HAP-1 (cell line): ENCODE measurements at regions not wholly inside any gene's neighbourhood (a gene's known extent, or its start where the extent isn't known, plus 50 kb on each side); places are given as distances from the start of the nearest gene placed in this dataset.

Experiments used
- DNase-seq, 2 experiments: peaks; one replicate each; pipeline ENCODE4 v3.0.0-alpha.2; 2016 to 2020; ENCODE audit warnings: low spot score in 2 of 2
- H3K27me3 ChIP-seq: fragments of 250-450 bp; sonication (Bioruptor Pico); 2 replicates; pipeline ENCODE4 v1.5.1; 2020; ENCODE audit warnings: low read depth, mild to moderate bottlenecking, moderate library complexity
- H3K36me3 ChIP-seq: fragments of 250-450 bp; sonication (Bioruptor Pico); replicated peaks from 2 replicates; pipeline ENCODE4 v1.5.1; 2020; ENCODE audit warnings: mild to moderate bottlenecking
- H3K4me1 ChIP-seq: fragments of 250-450 bp; sonication (Bioruptor Pico); 2 replicates; pipeline ENCODE4 v1.5.1; 2020; ENCODE audit warnings: mild to moderate bottlenecking
- H3K4me3 ChIP-seq: fragments of 250-450 bp; sonication (Bioruptor Pico); 2 replicates; pipeline ENCODE4 v1.5.1; 2020; ENCODE audit warnings: mild to moderate bottlenecking, moderate library complexity
- H3K9me3 ChIP-seq: fragments of 250-450 bp; sonication (Bioruptor Pico); 2 replicates; pipeline ENCODE4 v1.5.1; 2020; ENCODE audit warnings: mild to moderate bottlenecking, moderate library complexity
- in situ Hi-C: fragments of 300-500 bp; cut with MboI; formaldehyde crosslinking; loops from 3 replicates; pipeline ENCODE4 v1.14.3; 2020; ENCODE audit warnings: low sequenced_read_pairs, inconsistent platforms, mixed read lengths

GRCh38 chrX:43508694-43509093 lies 147.4 kb upstream of the MAOA start:
- in situ Hi-C loops, result no loop called here
- Histone ChIP-seq H3K4me3 (no peak overlapping the region), H3K4me1 (no peaks in the 10 kb centered on the region), H3K9me3 (no peaks in the 10 kb centered on the region), H3K36me3 (no peaks in the 10 kb centered on the region), H3K27me3 (no peaks in the 10 kb centered on the region)
- DNase-seq, result no peak

GRCh38 chrX:43510209-43510608 lies 145.9 kb upstream of the MAOA start:
- H3K4me3 ChIP-seq, result no peak overlapping the region
- H3K27me3 ChIP-seq, result no peaks in the 10 kb centered on the region
- no peak for DNase-seq
- in situ Hi-C loops, result no loop called here
- no peaks in the 10 kb centered on the region for H3K36me3 ChIP-seq
- no peaks in the 10 kb centered on the region for H3K9me3 ChIP-seq
- H3K4me1 ChIP-seq, result no peaks in the 10 kb centered on the region

- no peak overlapping the region for H3K4me3 ChIP-seq
- DNase-seq, result no peak
- H3K27me3 ChIP-seq, result no peaks in the 10 kb centered on the region
- no peaks in the 10 kb centered on the region for H3K9me3 ChIP-seq
- no peaks in the 10 kb centered on the region for H3K4me1 ChIP-seq
- H3K36me3 ChIP-seq, result no peaks in the 10 kb centered on the region
- in situ Hi-C loops, result no loop called here
Measured at GRCh38 chrX:43513085-43513484, 143.0 kb upstream of the MAOA start.

DNA sequence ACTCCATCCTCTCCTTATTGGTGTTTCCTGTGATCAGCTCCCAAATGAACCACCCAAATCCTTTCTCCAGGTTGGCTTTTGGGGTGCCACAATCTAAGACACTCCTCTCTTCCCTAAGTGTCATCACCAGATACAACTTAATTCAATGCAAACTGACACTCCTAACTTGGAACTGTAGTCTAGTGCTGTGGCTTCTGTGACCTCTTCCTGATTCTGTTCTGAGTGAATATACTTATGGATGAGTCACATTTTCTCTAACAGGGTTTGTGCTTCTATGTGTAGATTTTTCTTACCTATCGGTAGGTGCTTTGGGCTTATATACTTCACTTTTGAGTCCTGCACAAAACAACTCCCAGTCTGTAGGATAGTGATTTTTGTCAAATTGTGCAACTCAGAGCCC lies 141.3 kb upstream of the MAOA start:
- no peaks in the 10 kb centered on the region for H3K27me3 ChIP-seq
- in situ Hi-C loops, result no loop called here
- no peaks in the 10 kb centered on the region for H3K9me3 ChIP-seq
- H3K36me3 ChIP-seq, result no peaks in the 10 kb centered on the region
- no peak overlapping the region for H3K4me3 ChIP-seq
- DNase-seq, result no peak
- no peaks in the 10 kb centered on the region for H3K4me1 ChIP-seq

GRCh38 chrX:43522582-43522981 lies 133.5 kb upstream of the MAOA start:
- Histone ChIP-seq H3K4me3 (no peak overlapping the region), H3K4me1 (no peaks in the 10 kb centered on the region), H3K36me3 (no peaks in the 10 kb centered on the region), H3K9me3 (no peaks in the 10 kb centered on the region), H3K27me3 (no peaks in the 10 kb centered on the region)
- DNase-seq, result no peak
- in situ Hi-C loops, result no loop called here

DNA sequence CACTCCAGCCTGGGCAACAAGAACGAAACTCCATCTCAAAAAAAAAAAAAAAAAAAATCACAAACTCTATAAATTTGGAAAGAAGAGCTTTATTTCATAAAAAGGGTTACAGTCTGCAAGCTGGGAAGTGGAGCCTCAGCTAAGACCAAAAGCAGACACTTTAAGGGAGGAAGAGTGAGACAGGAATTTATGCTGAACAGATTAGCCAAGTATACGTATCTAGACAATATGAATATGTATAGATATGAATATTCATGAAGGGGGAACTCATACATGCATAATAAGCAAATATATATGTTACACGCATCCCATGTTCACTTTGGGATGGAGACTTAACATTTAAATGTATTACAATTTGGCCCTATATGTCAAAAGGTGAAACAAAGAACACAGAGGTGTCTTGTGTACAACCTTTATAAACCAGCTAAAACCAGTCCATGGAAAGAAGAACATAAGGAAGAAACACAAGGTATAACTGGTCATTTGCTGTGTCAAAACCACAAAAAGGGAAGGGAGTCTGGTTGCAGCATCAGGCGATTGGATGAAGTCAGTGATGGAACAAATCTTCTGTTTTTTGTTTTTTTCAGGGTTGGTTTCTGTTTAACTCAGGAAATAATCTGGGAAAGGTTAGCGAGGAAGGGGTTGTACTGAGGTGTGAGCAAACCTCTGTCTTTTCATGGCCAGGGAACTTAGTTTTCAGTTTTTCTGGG lies 130.0 kb upstream of the MAOA start:
- DNase-seq, result no peak
- Histone ChIP-seq H3K27me3 (no peaks in the 10 kb centered on the region), H3K36me3 (no peaks in the 10 kb centered on the region), H3K4me1 (no peaks in the 10 kb centered on the region), H3K4me3 (no peak overlapping the region), H3K9me3 (no peaks in the 10 kb centered on the region)
- in situ Hi-C loops, result no loop called here

DNA sequence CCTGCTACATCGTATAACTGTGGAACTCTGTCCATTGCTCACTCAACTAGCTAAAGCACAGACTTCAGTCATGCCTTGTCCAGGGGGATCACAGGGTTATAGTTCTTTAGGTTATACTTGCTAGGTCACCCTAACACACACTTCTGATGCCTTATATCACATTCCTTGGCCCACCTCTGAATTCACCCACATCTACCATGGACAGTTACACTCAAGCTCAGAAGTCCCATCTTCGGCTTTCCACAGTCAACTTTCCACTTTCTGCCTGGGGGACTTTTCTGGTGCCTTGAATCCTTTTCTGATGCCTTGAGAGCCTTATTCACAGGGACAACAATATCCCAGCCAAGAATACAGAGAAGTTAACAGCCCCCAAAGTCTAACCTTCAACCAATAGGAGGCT lies 129.2 kb upstream of the MAOA start:
- no peaks in the 10 kb centered on the region for H3K9me3 ChIP-seq
- no peaks in the 10 kb centered on the region for H3K4me1 ChIP-seq
- no peaks in the 10 kb centered on the region for H3K27me3 ChIP-seq
- DNase-seq, result no peak
- no peaks in the 10 kb centered on the region for H3K36me3 ChIP-seq
- H3K4me3 ChIP-seq, result no peak overlapping the region
- in situ Hi-C loops, result no loop called here

GRCh38 chrX:43527801-43528200 lies 128.3 kb upstream of the MAOA start:
- in situ Hi-C loops, result no loop called here
- Histone ChIP-seq H3K4me3 (no peak overlapping the region), H3K4me1 (no peaks in the 10 kb centered on the region), H3K36me3 (no peaks in the 10 kb centered on the region), H3K27me3 (no peaks in the 10 kb centered on the region), H3K9me3 (no peaks in the 10 kb centered on the region)
- DNase-seq, result no peak

DNA sequence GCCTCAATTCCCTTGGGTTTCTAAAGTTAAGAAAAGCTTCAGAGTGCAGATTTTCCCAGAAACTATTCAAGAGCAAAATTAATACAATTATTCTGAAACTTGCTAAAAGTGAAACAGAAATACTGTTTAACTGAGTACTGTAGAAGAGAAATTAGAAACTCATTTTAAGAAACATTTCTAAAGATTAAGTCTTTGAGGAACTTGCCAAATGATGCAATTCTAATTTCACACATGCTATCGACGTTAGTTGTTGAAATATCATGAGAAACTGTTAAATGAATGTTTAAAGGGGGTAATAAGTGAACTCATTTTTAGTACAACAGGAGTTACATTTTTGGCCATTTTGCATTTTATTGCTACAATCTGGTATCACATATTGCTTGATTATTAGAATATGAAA lies 125.3 kb upstream of the MAOA start:
- no peaks in the 10 kb centered on the region for H3K27me3 ChIP-seq
- H3K36me3 ChIP-seq, result no peaks in the 10 kb centered on the region
- DNase-seq, result no peak
- no peaks in the 10 kb centered on the region for H3K9me3 ChIP-seq
- no peaks in the 10 kb centered on the region for H3K4me1 ChIP-seq
- H3K4me3 ChIP-seq, result no peak overlapping the region
- in situ Hi-C loops, result no loop called here

DNA sequence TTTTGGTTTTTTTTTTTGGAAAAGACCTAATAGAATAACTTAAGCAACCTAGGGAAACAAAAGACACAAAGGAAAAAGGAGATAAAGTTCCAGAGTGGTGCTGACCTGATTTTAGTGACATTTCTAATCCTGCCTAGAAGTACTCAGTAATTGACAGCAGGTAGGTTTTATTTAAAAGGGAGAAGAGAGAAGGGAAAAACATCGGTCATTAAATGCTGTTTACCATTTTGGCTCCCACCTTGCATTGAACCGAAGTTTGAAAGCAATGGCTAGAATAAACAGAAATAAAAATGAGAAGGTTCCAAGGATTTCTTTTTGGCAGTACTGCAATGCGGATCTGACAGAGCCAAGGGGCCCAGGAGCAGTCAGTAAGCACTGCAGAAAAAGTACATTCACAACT lies 115.8 kb upstream of the MAOA start:
- Histone ChIP-seq H3K9me3 (no peaks in the 10 kb centered on the region), H3K27me3 (no peaks in the 10 kb centered on the region), H3K4me1 (no peaks in the 10 kb centered on the region), H3K36me3 (no peaks in the 10 kb centered on the region), H3K4me3 (no peak overlapping the region)
- no peak for DNase-seq
- in situ Hi-C loops, result no loop called here

- DNase-seq, result no peak
- no peaks in the 10 kb centered on the region for H3K9me3 ChIP-seq
- no peaks in the 10 kb centered on the region for H3K27me3 ChIP-seq
- no peaks in the 10 kb centered on the region for H3K4me1 ChIP-seq
- in situ Hi-C loops, result loop anchor here (25.0 kb wide), 1 partner anchor 1764 kb away; no protein-coding TSS in a partner anchor
- H3K36me3 ChIP-seq, result no peaks in the 10 kb centered on the region
- no peak overlapping the region for H3K4me3 ChIP-seq
Measured at GRCh38 chrX:43551590-43551989, 104.5 kb upstream of the MAOA start.

DNA sequence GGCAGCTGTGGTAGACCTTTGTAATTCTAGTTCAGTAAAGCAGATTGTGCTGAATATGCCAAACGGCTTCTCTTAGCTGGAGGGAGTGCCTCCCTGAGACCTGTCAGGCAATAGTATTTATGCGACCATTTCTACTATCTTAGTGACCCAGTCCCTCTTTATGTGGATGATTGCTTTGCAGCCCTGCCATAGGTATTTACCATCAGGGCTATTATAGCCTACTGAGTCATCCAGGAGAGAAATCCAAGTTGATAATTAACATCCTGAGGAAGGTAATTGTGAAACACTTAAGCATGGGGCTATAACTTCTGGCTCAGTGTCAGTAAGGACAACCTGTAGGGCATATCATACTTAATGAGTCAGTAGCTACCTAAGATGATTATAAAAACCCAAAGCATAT lies 103.9 kb upstream of the MAOA start:
- no peak for DNase-seq
- Histone ChIP-seq H3K9me3 (no peaks in the 10 kb centered on the region), H3K4me1 (no peaks in the 10 kb centered on the region), H3K36me3 (no peaks in the 10 kb centered on the region), H3K4me3 (no peak overlapping the region), H3K27me3 (no peaks in the 10 kb centered on the region)
- in situ Hi-C loops, result loop anchor here (25.0 kb wide), 1 partner anchor 1765 kb away; no protein-coding TSS in a partner anchor

DNA sequence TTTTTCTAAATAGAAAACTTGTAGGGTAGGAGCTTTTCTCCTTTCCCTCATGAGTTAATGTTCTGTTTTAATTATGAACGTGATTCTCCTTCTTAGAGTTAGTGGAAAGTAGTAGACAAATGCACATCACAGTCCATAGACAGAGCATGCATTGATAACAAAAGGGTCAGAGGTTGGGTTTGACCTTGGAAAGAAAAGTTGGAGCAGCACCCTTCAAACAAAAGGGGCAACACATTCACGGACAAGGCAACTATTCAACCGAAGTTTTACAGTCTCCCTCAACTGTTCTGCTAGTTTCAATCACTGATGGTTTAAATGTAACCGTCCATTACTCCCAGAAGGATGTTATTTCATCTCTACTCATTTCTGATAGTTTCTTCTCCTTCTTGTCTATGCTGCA lies 103.4 kb upstream of the MAOA start:
- no peaks in the 10 kb centered on the region; the same call in 1 of the 2 replicates for H3K4me1 ChIP-seq
- no peak for DNase-seq
- in situ Hi-C loops, result loop anchor here (25.0 kb wide), 1 partner anchor 1765 kb away; no protein-coding TSS in a partner anchor
- no peaks in the 10 kb centered on the region for H3K9me3 ChIP-seq
- no peak overlapping the region for H3K4me3 ChIP-seq
- no peaks in the 10 kb centered on the region for H3K27me3 ChIP-seq
- H3K36me3 ChIP-seq, result no peaks in the 10 kb centered on the region

GRCh38 chrX:43553257-43553656 lies 102.8 kb upstream of the MAOA start:
- H3K9me3 ChIP-seq, result no peaks in the 10 kb centered on the region; the same call in 1 of the 2 replicates
- H3K27me3 ChIP-seq, result no peaks in the 10 kb centered on the region
- no peaks in the 10 kb centered on the region; the same call in 1 of the 2 replicates for H3K4me1 ChIP-seq
- no peak overlapping the region for H3K4me3 ChIP-seq
- no peaks in the 10 kb centered on the region for H3K36me3 ChIP-seq
- no peak for DNase-seq
- in situ Hi-C loops, result loop anchor here (25.0 kb wide), 1 partner anchor 1766 kb away; no protein-coding TSS in a partner anchor

DNA sequence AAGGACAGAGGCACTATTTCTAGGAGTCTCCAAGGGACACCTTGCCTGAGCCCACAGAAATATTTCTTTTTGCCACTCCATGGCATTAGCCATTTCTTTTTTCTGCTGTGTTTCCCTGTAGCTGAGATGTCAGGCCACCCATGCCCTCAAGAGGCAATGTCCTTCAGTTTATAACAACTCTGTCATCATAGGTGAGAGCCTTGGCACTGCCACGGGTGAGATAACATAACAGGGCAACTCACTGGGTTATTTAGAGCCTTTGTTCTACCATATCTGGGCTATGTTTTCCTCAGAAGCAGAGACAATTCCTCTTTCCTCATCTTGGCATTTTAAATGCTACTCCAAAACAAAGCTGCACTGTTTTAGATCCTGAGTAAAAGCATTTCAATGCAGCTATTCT lies 99.9 kb upstream of the MAOA start:
- Histone ChIP-seq H3K4me1 (no peaks in the 10 kb centered on the region; the same call in 1 of the 2 replicates), H3K4me3 (no peak overlapping the region), H3K27me3 (no peaks in the 10 kb centered on the region), H3K36me3 (no peaks in the 10 kb centered on the region), H3K9me3 (no peaks in the 10 kb centered on the region; the same call in 1 of the 2 replicates)
- in situ Hi-C loops, result loop anchor here (25.0 kb wide), 1 partner anchor 1769 kb away; no protein-coding TSS in a partner anchor
- no peak for DNase-seq
